Right forelimb (tissue), 1 donor: ENCODE measurements at regions not wholly inside any gene's neighbourhood (a gene's known extent, or its start where the extent isn't known, plus 50 kb on each side); places are given as distances from the start of the nearest gene placed in this dataset.
"Not testable (repeated sequence)": the region's sequence is repeated elsewhere in the genome, so short reads cannot be mapped to it uniquely, and the experiment has no call there.

Experiments
- DNase-seq: peaks from one replicate; pipeline ENCODE4 v3.0.0-alpha.2; 2018

- DNase-seq, result no peak
Observed at GRCh38 chr7:108818742-108819141, 249.1 kb downstream of the DNAJB9 start.

- no peak for DNase-seq
Observed at GRCh38 chr7:108824840-108825580, 255.3 kb downstream of the DNAJB9 start.

- no peak for DNase-seq
Observed at GRCh38 chr7:108825581-108825909, 255.9 kb downstream of the DNAJB9 start.

GRCh38 chr7:108836256-108836655 is 266.6 kb downstream of the DNAJB9 start:
- no peak for DNase-seq

GRCh38 chr7:108838198-108838597 is 268.5 kb downstream of the DNAJB9 start:
- DNase-seq, result no peak

- DNase-seq, result no peak
Observed at GRCh38 chr7:108839076-108839475, 269.4 kb downstream of the DNAJB9 start.

- DNase-seq, result no peak
Observed at GRCh38 chr7:108845951-108846350, 276.3 kb downstream of the DNAJB9 start.

- no peak for DNase-seq
Observed at GRCh38 chr7:108846471-108846870, 276.8 kb downstream of the DNAJB9 start.

- no peak for DNase-seq
Observed at GRCh38 chr7:108848486-108848885, 278.8 kb downstream of the DNAJB9 start.

GRCh38 chr7:108860615-108861014 is 290.9 kb downstream of the DNAJB9 start:
- DNase-seq, result no peak

GRCh38 chr7:108861071-108861470 is 291.4 kb downstream of the DNAJB9 start:
- no peak for DNase-seq

- DNase-seq, result no peak
Observed at GRCh38 chr7:108863227-108863848, 293.7 kb downstream of the DNAJB9 start.

GRCh38 chr7:108869070-108869469 is 299.4 kb downstream of the DNAJB9 start:
- no peak for DNase-seq

GRCh38 chr7:108875139-108875538 is 305.5 kb downstream of the DNAJB9 start:
- DNase-seq, result no peak

GRCh38 chr7:108890862-108891261 is 321.2 kb downstream of the DNAJB9 start:
- no peak for DNase-seq

GRCh38 chr7:108908456-108908855 is 338.8 kb downstream of the DNAJB9 start:
- DNase-seq, result no peak

GRCh38 chr7:108911016-108911415 is 341.3 kb downstream of the DNAJB9 start:
- DNase-seq, result no peak

- no peak for DNase-seq
Observed at GRCh38 chr7:108920490-108920889, 350.8 kb downstream of the DNAJB9 start.

- DNase-seq, result not testable (repeated sequence)
Observed at GRCh38 chr7:108943048-108943447, 373.4 kb downstream of the DNAJB9 start.

GRCh38 chr7:108947526-108947925 is 377.9 kb downstream of the DNAJB9 start:
- DNase-seq, result no peak

GRCh38 chr7:108972004-108972403 is 402.3 kb downstream of the DNAJB9 start:
- DNase-seq, result no peak

GRCh38 chr7:108973075-108973474 is 403.4 kb downstream of the DNAJB9 start:
- no peak for DNase-seq

- no peak for DNase-seq
Observed at GRCh38 chr7:108974641-108975040, 405.0 kb downstream of the DNAJB9 start.

- DNase-seq, result no peak
Observed at GRCh38 chr7:108985037-108985436, 415.4 kb downstream of the DNAJB9 start.

- no peak for DNase-seq
Observed at GRCh38 chr7:108989319-108989718, 419.6 kb downstream of the DNAJB9 start.
